ENCODE measurements at regions not wholly inside any gene's neighbourhood (a gene's known extent, or its start where the extent isn't known, plus 50 kb on each side); places are given as distances from the start of the nearest gene placed in this dataset.

- WGBS (ENCODE audit: low lambda C conversion rate) = 87% methylated on average over 3 of the region's 3 CpGs
- no peak overlapping the region for H2AFZ ChIP-seq (ENCODE audit: low read depth)
- TF ChIP-seq, protein P1, sequence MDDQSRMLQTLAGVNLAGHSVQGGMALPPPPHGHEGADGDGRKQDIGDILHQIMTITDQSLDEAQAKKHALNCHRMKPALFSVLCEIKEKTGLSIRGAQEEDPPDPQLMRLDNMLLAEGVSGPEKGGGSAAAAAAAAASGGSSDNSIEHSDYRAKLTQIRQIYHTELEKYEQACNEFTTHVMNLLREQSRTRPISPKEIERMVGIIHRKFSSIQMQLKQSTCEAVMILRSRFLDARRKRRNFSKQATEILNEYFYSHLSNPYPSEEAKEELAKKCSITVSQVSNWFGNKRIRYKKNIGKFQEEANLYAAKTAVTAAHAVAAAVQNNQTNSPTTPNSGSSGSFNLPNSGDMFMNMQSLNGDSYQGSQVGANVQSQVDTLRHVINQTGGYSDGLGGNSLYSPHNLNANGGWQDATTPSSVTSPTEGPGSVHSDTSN (IDR thresholded peaks at IDR 0.05) = no peak
- TF ChIP-seq RAD21 (IDR thresholded peaks at IDR 0.05; ENCODE audit: low read length) (peak; percentile 67), EZH2phosphoT487 (IDR thresholded peaks at IDR 0.05; ENCODE audit: borderline replicate concordance, low read depth) (no peak), POLR2AphosphoS5 (IDR thresholded peaks at IDR 0.05; ENCODE audit: low read depth, low read length) (no peak), RXRA (IDR thresholded peaks at IDR 0.05; ENCODE audit: borderline replicate concordance, low read depth) (no peak), CHD2 (IDR thresholded peaks at IDR 0.05; ENCODE audit: low read length, partially characterized antibody) (no peak), RCOR1 (IDR thresholded peaks at IDR 0.05; ENCODE audit: low read length) (no peak), JUND (IDR thresholded peaks at IDR 0.05) (no peak), SMC3 (IDR thresholded peaks at IDR 0.05; ENCODE audit: low read depth, low read length) (peak; percentile 49), MEF2A (IDR thresholded peaks at IDR 0.05; ENCODE audit: borderline replicate concordance, low read depth) (no peak), EP300 (IDR thresholded peaks at IDR 0.05; ENCODE audit: borderline replicate concordance in 1 of 2, low read depth in 1 of 2, low read length in 1 of 2) (no peak), TAF1 (IDR thresholded peaks at IDR 0.05; ENCODE audit: borderline replicate concordance, low read depth, low read length) (no peak), NFIC (IDR thresholded peaks at IDR 0.05; ENCODE audit: borderline replicate concordance) (no peak), ELF1 (IDR thresholded peaks at IDR 0.05) (no peak), FOXM1 (IDR thresholded peaks at IDR 0.05; ENCODE audit: low read depth) (no peak), RFX5 (IDR thresholded peaks at IDR 0.05; ENCODE audit: low read length) (no peak), FOSL2 (IDR thresholded peaks at IDR 0.05; ENCODE audit: borderline replicate concordance, low read depth) (no peak), FOXJ3 (CRISPR knock-in tag; IDR thresholded peaks at IDR 0.05) (no peak), YY1 (IDR thresholded peaks at IDR 0.05; ENCODE audit: low read depth) (no peak)
- TF ChIP-seq, protein P2, sequence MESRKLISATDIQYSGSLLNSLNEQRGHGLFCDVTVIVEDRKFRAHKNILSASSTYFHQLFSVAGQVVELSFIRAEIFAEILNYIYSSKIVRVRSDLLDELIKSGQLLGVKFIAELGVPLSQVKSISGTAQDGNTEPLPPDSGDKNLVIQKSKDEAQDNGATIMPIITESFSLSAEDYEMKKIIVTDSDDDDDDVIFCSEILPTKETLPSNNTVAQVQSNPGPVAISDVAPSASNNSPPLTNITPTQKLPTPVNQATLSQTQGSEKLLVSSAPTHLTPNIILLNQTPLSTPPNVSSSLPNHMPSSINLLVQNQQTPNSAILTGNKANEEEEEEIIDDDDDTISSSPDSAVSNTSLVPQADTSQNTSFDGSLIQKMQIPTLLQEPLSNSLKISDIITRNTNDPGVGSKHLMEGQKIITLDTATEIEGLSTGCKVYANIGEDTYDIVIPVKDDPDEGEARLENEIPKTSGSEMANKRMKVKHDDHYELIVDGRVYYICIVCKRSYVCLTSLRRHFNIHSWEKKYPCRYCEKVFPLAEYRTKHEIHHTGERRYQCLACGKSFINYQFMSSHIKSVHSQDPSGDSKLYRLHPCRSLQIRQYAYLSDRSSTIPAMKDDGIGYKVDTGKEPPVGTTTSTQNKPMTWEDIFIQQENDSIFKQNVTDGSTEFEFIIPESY (IDR thresholded peaks at IDR 0.05; ENCODE audit: borderline replicate concordance, low read depth) = no peak
- TF ChIP-seq, protein P3, sequence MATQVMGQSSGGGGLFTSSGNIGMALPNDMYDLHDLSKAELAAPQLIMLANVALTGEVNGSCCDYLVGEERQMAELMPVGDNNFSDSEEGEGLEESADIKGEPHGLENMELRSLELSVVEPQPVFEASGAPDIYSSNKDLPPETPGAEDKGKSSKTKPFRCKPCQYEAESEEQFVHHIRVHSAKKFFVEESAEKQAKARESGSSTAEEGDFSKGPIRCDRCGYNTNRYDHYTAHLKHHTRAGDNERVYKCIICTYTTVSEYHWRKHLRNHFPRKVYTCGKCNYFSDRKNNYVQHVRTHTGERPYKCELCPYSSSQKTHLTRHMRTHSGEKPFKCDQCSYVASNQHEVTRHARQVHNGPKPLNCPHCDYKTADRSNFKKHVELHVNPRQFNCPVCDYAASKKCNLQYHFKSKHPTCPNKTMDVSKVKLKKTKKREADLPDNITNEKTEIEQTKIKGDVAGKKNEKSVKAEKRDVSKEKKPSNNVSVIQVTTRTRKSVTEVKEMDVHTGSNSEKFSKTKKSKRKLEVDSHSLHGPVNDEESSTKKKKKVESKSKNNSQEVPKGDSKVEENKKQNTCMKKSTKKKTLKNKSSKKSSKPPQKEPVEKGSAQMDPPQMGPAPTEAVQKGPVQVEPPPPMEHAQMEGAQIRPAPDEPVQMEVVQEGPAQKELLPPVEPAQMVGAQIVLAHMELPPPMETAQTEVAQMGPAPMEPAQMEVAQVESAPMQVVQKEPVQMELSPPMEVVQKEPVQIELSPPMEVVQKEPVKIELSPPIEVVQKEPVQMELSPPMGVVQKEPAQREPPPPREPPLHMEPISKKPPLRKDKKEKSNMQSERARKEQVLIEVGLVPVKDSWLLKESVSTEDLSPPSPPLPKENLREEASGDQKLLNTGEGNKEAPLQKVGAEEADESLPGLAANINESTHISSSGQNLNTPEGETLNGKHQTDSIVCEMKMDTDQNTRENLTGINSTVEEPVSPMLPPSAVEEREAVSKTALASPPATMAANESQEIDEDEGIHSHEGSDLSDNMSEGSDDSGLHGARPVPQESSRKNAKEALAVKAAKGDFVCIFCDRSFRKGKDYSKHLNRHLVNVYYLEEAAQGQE (IDR thresholded peaks at IDR 0.05; ENCODE audit: low read depth, low read length) = no peak
- TF ChIP-seq, protein P4, sequence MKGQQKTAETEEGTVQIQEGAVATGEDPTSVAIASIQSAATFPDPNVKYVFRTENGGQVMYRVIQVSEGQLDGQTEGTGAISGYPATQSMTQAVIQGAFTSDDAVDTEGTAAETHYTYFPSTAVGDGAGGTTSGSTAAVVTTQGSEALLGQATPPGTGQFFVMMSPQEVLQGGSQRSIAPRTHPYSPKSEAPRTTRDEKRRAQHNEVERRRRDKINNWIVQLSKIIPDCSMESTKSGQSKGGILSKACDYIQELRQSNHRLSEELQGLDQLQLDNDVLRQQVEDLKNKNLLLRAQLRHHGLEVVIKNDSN (IDR thresholded peaks at IDR 0.05; ENCODE audit: borderline replicate concordance, low read depth) = no peak
- TF ChIP-seq, protein P5, sequence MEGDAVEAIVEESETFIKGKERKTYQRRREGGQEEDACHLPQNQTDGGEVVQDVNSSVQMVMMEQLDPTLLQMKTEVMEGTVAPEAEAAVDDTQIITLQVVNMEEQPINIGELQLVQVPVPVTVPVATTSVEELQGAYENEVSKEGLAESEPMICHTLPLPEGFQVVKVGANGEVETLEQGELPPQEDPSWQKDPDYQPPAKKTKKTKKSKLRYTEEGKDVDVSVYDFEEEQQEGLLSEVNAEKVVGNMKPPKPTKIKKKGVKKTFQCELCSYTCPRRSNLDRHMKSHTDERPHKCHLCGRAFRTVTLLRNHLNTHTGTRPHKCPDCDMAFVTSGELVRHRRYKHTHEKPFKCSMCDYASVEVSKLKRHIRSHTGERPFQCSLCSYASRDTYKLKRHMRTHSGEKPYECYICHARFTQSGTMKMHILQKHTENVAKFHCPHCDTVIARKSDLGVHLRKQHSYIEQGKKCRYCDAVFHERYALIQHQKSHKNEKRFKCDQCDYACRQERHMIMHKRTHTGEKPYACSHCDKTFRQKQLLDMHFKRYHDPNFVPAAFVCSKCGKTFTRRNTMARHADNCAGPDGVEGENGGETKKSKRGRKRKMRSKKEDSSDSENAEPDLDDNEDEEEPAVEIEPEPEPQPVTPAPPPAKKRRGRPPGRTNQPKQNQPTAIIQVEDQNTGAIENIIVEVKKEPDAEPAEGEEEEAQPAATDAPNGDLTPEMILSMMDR (IDR thresholded peaks at IDR 0.05) = peak; percentile 32
- TF ChIP-seq, protein P6, sequence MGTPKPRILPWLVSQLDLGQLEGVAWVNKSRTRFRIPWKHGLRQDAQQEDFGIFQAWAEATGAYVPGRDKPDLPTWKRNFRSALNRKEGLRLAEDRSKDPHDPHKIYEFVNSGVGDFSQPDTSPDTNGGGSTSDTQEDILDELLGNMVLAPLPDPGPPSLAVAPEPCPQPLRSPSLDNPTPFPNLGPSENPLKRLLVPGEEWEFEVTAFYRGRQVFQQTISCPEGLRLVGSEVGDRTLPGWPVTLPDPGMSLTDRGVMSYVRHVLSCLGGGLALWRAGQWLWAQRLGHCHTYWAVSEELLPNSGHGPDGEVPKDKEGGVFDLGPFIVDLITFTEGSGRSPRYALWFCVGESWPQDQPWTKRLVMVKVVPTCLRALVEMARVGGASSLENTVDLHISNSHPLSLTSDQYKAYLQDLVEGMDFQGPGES (IDR thresholded peaks at IDR 0.05; ENCODE audit: low read depth, low read length) = no peak
These were observed 657.2 kb downstream of the INHBA start for GRCh38 chr7:41045556-41046123.

More at GRCh38 chr7:41045556-41046123, 657.2 kb downstream of the INHBA start:
- POLR2A ChIA-PET = no interaction called here
- H4K20me1 ChIP-seq (ENCODE audit: insufficient read depth) = no peaks in the 10 kb centered on the region
- no peak for DNase-seq
- H3K36me3 ChIP-seq (replicated peaks in 1 of 2; ENCODE audit: control insufficient read depth in 1 of 2, insufficient read depth in 2 of 2, low read length in 1 of 2) = peaks cover 0 to 12% of the 10 kb centered on the region in 2 experiments
- peak overlapping the region; percentile 5; the same call in 1 of the 2 replicates for H3K4me2 ChIP-seq
- no peaks in the 10 kb centered on the region for H3K9me2 ChIP-seq
- no peaks in the 10 kb centered on the region for H3K27me3 ChIP-seq (ENCODE audit: insufficient read depth)
- H3F3A ChIP-seq (replicated peaks; ENCODE audit: insufficient read depth) = no peaks in the 10 kb centered on the region
- no peaks in the 10 kb centered on the region for H3K79me2 ChIP-seq (ENCODE audit: insufficient read depth)
- no peak overlapping the region for H3K4me3 ChIP-seq (ENCODE audit: low read depth in 2 of 2, low read length in 1 of 2)
- peaks cover 10 to 19% of the 10 kb centered on the region in 2 experiments; a peak in 3 of 4 replicates for H3K4me1 ChIP-seq (ENCODE audit: control insufficient read depth in 1 of 2, insufficient read depth in 2 of 2, low read depth in 1 of 2, low read length in 1 of 2)
- H3K27ac ChIP-seq (ENCODE audit: low read depth in 2 of 2, low read length in 1 of 2) = peak overlapping the region in 1 of 2 experiments; percentile 37; a peak in 1 of 4 replicates
- peaks cover 6% of the 10 kb centered on the region; the same call in 1 of the 2 replicates for H3K9me3 ChIP-seq
- H3K9ac ChIP-seq = no peak overlapping the region
- CTCF ChIA-PET = interaction anchor here (0.9 to 4.0 kb wide), 7 partner anchors 11 to 677 kb away, joined by 3 to 20 read pairs (median 5); no protein-coding TSS in a partner anchor

Data from SK-N-SH (cell line).